ENCODE measurements at regions not wholly inside any gene's neighbourhood (a gene's known extent, or its start where the extent isn't known, plus 50 kb on each side); places are given as distances from the start of the nearest gene placed in this dataset.
A peak's percentile ranks its signal among the peaks of the same experiment; 100 is the strongest.

DNA sequence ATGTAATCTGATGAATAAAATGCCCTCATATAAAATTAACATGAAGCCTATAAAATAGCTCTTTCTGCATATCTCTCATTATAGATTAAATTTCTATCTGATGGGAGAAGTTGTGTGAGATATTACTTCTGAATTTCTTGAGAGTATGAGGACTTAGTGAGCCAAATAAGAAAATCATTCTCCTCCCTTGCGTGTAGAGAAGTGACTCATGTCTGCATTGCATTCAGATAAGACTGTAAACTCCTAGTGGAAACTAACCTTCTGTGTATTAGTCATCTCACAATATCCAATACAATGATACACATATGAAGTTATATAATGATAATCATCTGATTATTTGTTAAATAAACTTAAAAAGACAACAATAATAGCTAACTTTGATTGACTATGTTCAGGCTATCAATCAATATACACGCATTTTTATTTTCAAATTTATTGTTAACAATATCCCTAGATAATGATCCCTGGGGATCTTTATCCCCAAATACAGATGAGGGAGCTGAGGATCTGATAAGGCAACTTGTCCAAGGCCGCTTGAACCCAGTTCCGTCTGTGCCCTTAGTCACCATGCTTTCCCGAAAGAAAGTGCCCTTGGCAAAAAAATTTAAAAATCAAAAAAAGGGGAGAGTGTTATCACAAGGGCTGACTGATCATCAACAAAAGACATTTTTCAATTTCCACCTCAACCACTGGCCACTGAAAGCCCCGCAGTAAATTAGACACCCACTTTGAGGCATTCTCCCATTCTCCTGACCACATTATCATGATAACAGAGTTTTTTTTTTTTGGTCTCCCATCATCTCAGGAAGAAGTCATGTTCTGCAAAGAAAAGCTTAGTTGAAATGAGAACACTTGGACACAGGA lies 189.2 kb upstream of the RASSF8 start:
- Histone ChIP-seq H4K20me1 (ENCODE audit: control insufficient read depth, extremely low read depth, insufficient read depth, low read length) (no peaks in the 10 kb centered on the region), H3K4me1 (ENCODE audit: control insufficient read depth, extremely low read depth, insufficient read depth, low read length) (peaks cover 36% of the 10 kb centered on the region), H2AFZ (ENCODE audit: control insufficient read depth, low read length) (no peak overlapping the region), H3K9ac (ENCODE audit: control insufficient read depth, extremely low read depth, insufficient read depth, low read length) (no peak overlapping the region), H3K4me2 (ENCODE audit: control insufficient read depth, extremely low read depth, insufficient read depth, low read depth, low read length) (peak overlapping the region; percentile 36), H3K27ac (ENCODE audit: control insufficient read depth, insufficient read depth, low read length) (peak overlapping the region; percentile 58), H3K9me3 (ENCODE audit: control insufficient read depth, low read depth, low read length) (no peaks in the 10 kb centered on the region), H3K36me3 (ENCODE audit: control insufficient read depth in 2 of 2, extremely low read depth in 1 of 2, insufficient read depth in 2 of 2, low read length in 2 of 2) (no peaks in the 10 kb centered on the region), H3K79me2 (ENCODE audit: control insufficient read depth, insufficient read depth, low read length) (no peaks in the 10 kb centered on the region), H3K9me1 (ENCODE audit: control insufficient read depth, extremely low read depth, insufficient read depth, low read length) (no peaks in the 10 kb centered on the region), H3K4me3 (ENCODE audit: control insufficient read depth in 2 of 3, extremely low read depth in 1 of 3, insufficient read depth in 2 of 3, low read depth in 1 of 3, low read length in 3 of 3) (no peak overlapping the region), H3K27me3 (ENCODE audit: control insufficient read depth, extremely low read depth, insufficient read depth, low read length) (no peaks in the 10 kb centered on the region)
- TF ChIP-seq EZH2 (IDR thresholded peaks at IDR 0.05; ENCODE audit: low read length), result no peak
- TF ChIP-seq, protein P1, sequence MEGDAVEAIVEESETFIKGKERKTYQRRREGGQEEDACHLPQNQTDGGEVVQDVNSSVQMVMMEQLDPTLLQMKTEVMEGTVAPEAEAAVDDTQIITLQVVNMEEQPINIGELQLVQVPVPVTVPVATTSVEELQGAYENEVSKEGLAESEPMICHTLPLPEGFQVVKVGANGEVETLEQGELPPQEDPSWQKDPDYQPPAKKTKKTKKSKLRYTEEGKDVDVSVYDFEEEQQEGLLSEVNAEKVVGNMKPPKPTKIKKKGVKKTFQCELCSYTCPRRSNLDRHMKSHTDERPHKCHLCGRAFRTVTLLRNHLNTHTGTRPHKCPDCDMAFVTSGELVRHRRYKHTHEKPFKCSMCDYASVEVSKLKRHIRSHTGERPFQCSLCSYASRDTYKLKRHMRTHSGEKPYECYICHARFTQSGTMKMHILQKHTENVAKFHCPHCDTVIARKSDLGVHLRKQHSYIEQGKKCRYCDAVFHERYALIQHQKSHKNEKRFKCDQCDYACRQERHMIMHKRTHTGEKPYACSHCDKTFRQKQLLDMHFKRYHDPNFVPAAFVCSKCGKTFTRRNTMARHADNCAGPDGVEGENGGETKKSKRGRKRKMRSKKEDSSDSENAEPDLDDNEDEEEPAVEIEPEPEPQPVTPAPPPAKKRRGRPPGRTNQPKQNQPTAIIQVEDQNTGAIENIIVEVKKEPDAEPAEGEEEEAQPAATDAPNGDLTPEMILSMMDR (optimal IDR thresholded peaks at IDR 0.05 in 1 of 3, IDR thresholded peaks at IDR 0.05 in 1 of 3, conservative IDR thresholded peaks at IDR 0.05 in 1 of 3; ENCODE audit: extremely low read depth in 1 of 3, insufficient read depth in 2 of 3, low read length in 3 of 3), result no peak
- FAIRE-seq, result peak; percentile 77
- DNase-seq (ENCODE audit: low read depth, low spot score), result peak; percentile 73
- dilution Hi-C loops (cut with MboI; ENCODE audit: extremely low pct_ligation_motif_present, low sequenced_read_pairs), result no loop called here

DNA sequence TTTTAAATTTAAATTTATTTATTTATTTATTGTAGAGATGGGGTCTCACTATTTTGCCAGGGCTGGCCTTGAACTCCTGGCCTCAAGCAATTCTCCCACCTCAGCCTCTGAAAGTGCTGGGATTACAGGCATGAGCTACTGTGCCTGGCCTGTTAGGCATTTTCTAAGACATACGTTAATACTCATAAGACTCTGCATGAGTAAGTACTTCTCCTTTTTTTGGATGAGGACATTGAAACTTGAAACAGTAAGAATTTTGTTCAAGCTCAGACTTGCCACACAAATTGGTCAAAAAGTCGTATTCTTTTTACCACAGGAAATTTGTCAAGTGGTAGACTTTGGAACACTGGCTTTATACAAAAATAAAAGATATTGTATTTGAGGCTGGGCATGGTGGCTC lies 187.4 kb upstream of the RASSF8 start:
- peak; percentile 44 for FAIRE-seq
- Histone ChIP-seq H4K20me1 (ENCODE audit: control insufficient read depth, extremely low read depth, insufficient read depth, low read length) (no peaks in the 10 kb centered on the region), H3K36me3 (ENCODE audit: control insufficient read depth in 2 of 2, extremely low read depth in 1 of 2, insufficient read depth in 2 of 2, low read length in 2 of 2) (no peaks in the 10 kb centered on the region), H3K27me3 (ENCODE audit: control insufficient read depth, extremely low read depth, insufficient read depth, low read length) (no peaks in the 10 kb centered on the region), H3K9ac (ENCODE audit: control insufficient read depth, extremely low read depth, insufficient read depth, low read length) (no peak overlapping the region), H3K27ac (ENCODE audit: control insufficient read depth, insufficient read depth, low read length) (peak overlapping the region; percentile 61), H3K9me3 (ENCODE audit: control insufficient read depth, low read depth, low read length) (no peaks in the 10 kb centered on the region), H3K4me1 (ENCODE audit: control insufficient read depth, extremely low read depth, insufficient read depth, low read length) (peaks cover 41% of the 10 kb centered on the region), H3K9me1 (ENCODE audit: control insufficient read depth, extremely low read depth, insufficient read depth, low read length) (no peaks in the 10 kb centered on the region), H3K4me3 (ENCODE audit: control insufficient read depth in 2 of 3, extremely low read depth in 1 of 3, insufficient read depth in 2 of 3, low read depth in 1 of 3, low read length in 3 of 3) (no peak overlapping the region), H3K79me2 (ENCODE audit: control insufficient read depth, insufficient read depth, low read length) (no peaks in the 10 kb centered on the region), H2AFZ (ENCODE audit: control insufficient read depth, low read length) (no peak overlapping the region), H3K4me2 (ENCODE audit: control insufficient read depth, extremely low read depth, insufficient read depth, low read depth, low read length) (no peak overlapping the region)
- TF ChIP-seq EZH2 (IDR thresholded peaks at IDR 0.05; ENCODE audit: low read length), result no peak
- TF ChIP-seq, protein P1 (optimal IDR thresholded peaks at IDR 0.05 in 1 of 3, IDR thresholded peaks at IDR 0.05 in 1 of 3, conservative IDR thresholded peaks at IDR 0.05 in 1 of 3; ENCODE audit: extremely low read depth in 1 of 3, insufficient read depth in 2 of 3, low read length in 3 of 3), result no peak
- DNase-seq (ENCODE audit: low read depth, low spot score), result peak; percentile 68
- dilution Hi-C loops (cut with MboI; ENCODE audit: extremely low pct_ligation_motif_present, low sequenced_read_pairs), result no loop called here
